ENCODE measurements at regions not wholly inside any gene's neighbourhood (a gene's known extent, or its start where the extent isn't known, plus 50 kb on each side); places are given as distances from the start of the nearest gene placed in this dataset.

GRCh38 chr10:7474388-7474787 is 63.6 kb upstream of the SFMBT2 start:
- TF ChIP-seq CTCF (IDR thresholded peaks at IDR 0.05; ENCODE audit: insufficient read depth, low read length, poor library complexity, severe bottlenecking): no peak
- TF ChIP-seq EZH2phosphoT487 (conservative IDR thresholded peaks at IDR 0.05; ENCODE audit: low read length): no peak
